ENCODE measurements at regions not wholly inside any gene's neighbourhood (a gene's known extent, or its start where the extent isn't known, plus 50 kb on each side); places are given as distances from the start of the nearest gene placed in this dataset.
"Not testable (repeated sequence)": the region's sequence is repeated elsewhere in the genome, so short reads cannot be mapped to it uniquely, and the experiment has no call there.

DNA sequence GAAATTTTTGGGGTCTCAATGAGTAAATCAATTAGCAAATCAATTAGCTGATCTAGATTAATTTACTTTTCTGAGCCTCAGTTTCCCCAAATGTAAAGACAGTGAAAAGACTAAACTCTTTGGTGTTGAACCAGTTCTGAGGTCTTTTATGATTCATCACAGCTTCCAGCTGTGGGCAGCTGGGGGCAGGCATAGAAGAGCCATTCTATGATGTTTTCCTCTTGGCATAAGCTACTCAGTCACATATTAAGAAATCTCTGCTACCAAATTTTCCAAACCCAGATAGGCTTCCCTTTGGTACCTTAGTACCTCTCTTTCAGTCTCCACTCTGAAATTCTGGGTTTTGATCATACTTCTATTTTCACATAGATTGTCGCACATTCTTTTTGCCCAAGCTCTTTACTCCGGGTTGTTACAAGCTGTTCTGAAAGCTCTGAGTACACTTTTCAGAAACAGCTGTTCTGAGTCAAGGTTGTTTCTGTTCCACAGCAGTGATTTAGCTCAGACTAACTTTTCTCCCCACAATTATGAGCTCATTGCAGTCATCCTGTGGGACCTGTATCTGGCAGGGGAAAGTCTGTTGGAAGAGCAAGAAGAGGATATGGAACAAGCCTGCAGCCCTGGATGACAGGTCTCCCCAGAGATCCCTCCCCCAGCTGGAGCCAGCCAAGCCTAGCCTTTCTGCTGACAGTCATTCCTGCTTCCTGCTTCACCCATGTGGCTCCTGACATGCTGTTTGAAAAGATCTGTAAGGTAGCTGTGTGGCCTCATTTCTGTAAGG is 599.6 kb upstream of the GHITM start:
- no peak overlapping the region for H3K27ac Mint-ChIP-seq
- no peaks in the 10 kb centered on the region for H3K27me3 Mint-ChIP-seq (ENCODE audit: insufficient read depth)
- DNase-seq, result no peak
- peaks cover 24% of the 10 kb centered on the region for H3K9me3 Mint-ChIP-seq
- TF ChIP-seq, protein P1, sequence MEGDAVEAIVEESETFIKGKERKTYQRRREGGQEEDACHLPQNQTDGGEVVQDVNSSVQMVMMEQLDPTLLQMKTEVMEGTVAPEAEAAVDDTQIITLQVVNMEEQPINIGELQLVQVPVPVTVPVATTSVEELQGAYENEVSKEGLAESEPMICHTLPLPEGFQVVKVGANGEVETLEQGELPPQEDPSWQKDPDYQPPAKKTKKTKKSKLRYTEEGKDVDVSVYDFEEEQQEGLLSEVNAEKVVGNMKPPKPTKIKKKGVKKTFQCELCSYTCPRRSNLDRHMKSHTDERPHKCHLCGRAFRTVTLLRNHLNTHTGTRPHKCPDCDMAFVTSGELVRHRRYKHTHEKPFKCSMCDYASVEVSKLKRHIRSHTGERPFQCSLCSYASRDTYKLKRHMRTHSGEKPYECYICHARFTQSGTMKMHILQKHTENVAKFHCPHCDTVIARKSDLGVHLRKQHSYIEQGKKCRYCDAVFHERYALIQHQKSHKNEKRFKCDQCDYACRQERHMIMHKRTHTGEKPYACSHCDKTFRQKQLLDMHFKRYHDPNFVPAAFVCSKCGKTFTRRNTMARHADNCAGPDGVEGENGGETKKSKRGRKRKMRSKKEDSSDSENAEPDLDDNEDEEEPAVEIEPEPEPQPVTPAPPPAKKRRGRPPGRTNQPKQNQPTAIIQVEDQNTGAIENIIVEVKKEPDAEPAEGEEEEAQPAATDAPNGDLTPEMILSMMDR (IDR thresholded peaks at IDR 0.05), result no peak
- H3K36me3 Mint-ChIP-seq (ENCODE audit: low read depth), result no peaks in the 10 kb centered on the region
- no peaks in the 10 kb centered on the region for H3K4me1 Mint-ChIP-seq (ENCODE audit: low read depth)
- H3K4me3 Mint-ChIP-seq, result no peak overlapping the region

DNA sequence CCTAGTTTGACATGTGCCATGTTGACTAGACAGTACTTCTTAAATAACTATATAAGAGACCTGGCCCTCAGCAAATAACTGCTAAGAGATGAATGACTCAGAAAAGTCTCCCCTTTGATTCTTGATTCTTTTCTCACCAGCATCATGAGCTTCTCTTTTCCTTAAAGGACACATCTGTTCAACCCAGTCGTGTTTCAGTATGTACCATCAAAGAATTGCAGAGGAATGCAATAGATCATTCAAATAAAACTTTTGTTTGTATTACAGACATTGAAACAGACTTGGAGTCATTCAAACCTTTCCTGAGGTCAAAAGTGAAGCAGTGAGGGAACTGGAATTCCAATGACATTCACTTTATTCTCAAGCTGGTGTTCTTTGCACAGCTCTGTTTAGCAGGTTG is 598.3 kb upstream of the GHITM start:
- Mint-ChIP-seq H3K4me1 (ENCODE audit: low read depth) (no peaks in the 10 kb centered on the region), H3K9me3 (peaks cover 30% of the 10 kb centered on the region), H3K27me3 (ENCODE audit: insufficient read depth) (no peaks in the 10 kb centered on the region), H3K27ac (no peak overlapping the region), H3K4me3 (no peak overlapping the region), H3K36me3 (ENCODE audit: low read depth) (no peaks in the 10 kb centered on the region)
- TF ChIP-seq, protein P1 (IDR thresholded peaks at IDR 0.05), result no peak
- DNase-seq, result no peak

DNA sequence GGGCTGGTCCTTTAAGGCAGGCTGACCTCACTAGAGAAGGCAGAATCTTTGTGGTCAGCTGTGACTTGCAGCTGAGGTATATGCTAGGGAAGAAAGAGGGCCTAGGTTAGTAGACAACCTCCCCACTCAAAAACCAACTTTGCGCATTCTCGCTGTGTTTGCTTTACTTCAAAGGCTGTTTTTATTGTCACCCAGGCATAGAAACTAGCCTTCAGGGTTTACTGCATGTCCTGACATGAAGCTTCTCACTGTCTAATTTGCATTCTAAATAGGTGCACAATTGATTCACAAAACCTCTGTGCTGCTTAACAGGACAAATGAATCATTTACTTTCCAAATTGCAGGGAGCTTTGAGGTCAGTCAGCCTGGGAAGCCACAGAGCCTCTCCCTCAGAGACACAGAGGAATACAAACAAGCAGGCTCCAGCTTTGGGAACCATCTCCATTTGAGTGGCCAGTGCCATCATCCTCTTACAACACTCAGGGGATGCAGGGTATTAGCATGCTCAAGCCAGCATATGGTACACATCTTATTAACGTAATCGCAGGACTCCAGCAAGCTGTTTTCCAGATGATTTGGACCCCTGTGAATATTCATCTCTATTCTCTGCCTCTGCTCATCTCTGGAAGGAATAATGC is 596.4 kb upstream of the GHITM start:
- Mint-ChIP-seq H3K9me3 (peaks cover 31% of the 10 kb centered on the region), H3K4me1 (ENCODE audit: low read depth) (no peaks in the 10 kb centered on the region), H3K27ac (no peak overlapping the region), H3K4me3 (no peak overlapping the region), H3K27me3 (ENCODE audit: insufficient read depth) (no peaks in the 10 kb centered on the region), H3K36me3 (ENCODE audit: low read depth) (no peaks in the 10 kb centered on the region)
- DNase-seq, result no peak
- TF ChIP-seq, protein P1 (IDR thresholded peaks at IDR 0.05), result no peak

DNA sequence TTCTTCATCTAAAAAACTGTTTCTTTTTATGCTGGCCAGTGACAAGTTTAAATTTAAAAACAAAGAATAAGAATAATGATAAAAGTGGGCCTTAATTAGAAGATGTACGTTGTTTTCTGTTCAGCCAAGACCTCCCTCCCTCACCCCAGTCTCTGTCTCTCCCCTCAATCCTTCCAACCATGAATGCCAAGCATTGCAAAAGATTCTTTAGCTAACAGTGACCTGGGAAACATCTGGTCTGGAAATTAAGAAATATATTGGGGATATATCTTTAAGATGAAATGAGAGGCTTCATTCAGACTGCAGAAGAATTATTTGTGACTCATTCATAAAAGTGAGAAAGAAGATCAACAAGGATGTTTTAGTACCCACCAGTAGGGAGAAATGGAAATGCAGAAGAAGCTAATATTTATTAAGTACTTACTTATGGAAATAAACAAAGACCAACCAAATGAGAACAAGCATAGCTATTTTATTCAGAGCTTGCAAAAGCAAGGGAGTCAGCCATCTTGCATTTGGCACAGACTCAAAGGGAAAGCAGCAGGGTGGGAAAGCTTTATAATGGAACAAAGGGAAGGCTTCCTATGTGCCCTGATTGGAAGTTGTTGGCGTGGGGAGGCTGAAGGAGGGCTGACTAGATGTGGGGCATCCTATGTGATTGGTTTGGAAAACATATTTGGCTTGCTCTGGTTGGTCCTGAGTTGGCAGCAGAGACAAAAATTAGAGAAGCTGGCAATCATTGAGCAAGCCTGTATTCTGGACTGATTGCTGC is 595.4 kb upstream of the GHITM start:
- Mint-ChIP-seq H3K4me3 (no peak overlapping the region), H3K27me3 (ENCODE audit: insufficient read depth) (no peaks in the 10 kb centered on the region), H3K36me3 (ENCODE audit: low read depth) (no peaks in the 10 kb centered on the region), H3K4me1 (ENCODE audit: low read depth) (no peaks in the 10 kb centered on the region), H3K27ac (no peak overlapping the region), H3K9me3 (peaks cover 24% of the 10 kb centered on the region)
- TF ChIP-seq, protein P1 (IDR thresholded peaks at IDR 0.05), result no peak
- no peak for DNase-seq

DNA sequence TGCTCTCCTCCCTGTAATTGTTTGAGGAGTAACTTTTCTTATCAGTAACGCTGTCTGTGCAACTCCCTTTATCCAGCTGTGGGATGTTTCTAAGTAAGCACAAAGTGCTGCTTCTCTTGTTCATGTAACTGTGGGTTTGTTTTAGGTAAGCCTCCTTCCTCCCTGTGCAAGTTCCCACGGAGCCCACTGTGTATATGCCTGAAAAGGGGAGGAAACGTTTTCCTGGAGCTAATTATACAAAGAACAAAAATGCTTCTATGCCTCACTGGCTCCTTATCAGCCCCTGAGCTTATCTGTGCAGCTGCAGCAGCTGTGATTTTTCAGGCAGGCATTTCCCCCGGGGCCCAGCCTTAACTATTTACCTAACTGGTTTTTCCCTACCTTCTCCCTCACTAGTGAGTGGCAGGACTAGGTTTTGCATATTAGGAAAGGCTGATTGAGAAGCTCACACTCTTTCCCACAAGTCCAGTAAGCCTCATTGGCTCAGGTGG is 593.4 kb upstream of the GHITM start:
- no peak overlapping the region for H3K4me3 Mint-ChIP-seq
- H3K27ac Mint-ChIP-seq, result no peak overlapping the region
- TF ChIP-seq, protein P1 (IDR thresholded peaks at IDR 0.05), result no peak
- peaks cover 20% of the 10 kb centered on the region for H3K9me3 Mint-ChIP-seq
- no peaks in the 10 kb centered on the region for H3K27me3 Mint-ChIP-seq (ENCODE audit: insufficient read depth)
- H3K36me3 Mint-ChIP-seq (ENCODE audit: low read depth), result no peaks in the 10 kb centered on the region
- H3K4me1 Mint-ChIP-seq (ENCODE audit: low read depth), result no peaks in the 10 kb centered on the region
- no peak for DNase-seq

DNA sequence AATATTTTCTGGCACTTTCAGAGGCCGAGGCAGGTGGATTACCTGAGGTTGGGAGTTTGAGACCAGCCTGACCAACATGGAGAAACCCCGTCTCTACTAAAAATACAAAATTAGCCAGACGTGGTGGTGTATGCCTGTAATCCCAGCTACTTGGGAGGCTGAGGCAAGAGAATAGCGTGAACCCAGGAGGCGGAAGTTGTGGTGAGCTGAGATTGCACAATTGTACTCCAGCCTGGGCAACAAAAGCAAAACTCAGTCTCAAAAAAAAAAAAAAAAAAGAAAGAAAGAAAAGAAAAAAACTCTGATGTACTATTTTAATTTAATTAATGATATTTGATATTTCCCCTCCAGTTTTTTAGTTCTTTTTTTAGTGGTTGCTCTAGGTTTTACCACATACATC is 588.1 kb upstream of the GHITM start:
- H3K4me1 Mint-ChIP-seq (ENCODE audit: low read depth); H3K27ac Mint-ChIP-seq; DNase-seq; H3K4me3 Mint-ChIP-seq; H3K36me3 Mint-ChIP-seq (ENCODE audit: low read depth); H3K27me3 Mint-ChIP-seq (ENCODE audit: insufficient read depth): not testable (repeated sequence)
- H3K9me3 Mint-ChIP-seq, result peaks cover 17% of the 10 kb centered on the region; the same call in 1 of the 2 replicates
